PC-3 (cell line): ENCODE measurements at regions not wholly inside any gene's neighbourhood (a gene's known extent, or its start where the extent isn't known, plus 50 kb on each side); places are given as distances from the start of the nearest gene placed in this dataset.

Experiments used
- ATAC-seq: fragments of 200-7000 bp; cut with Tn5 transposase; 2 replicates; pipeline ENCODE4 v1.9.1; 2020; ENCODE audit warnings: mild to moderate bottlenecking, moderate library complexity
- BruUV-seq: library from RNA; stranded (reverse); fragments of 400-500 nt; replicated peaks from 2 replicates; lab custom pipeline; 2021; lab: Mats Ljungman, UMichigan
- CTCF ChIA-PET: fragments of 300-600 bp; sonication (Branson Sonifier 250); formaldehyde crosslinking; loops from one replicate; lab custom pipeline; 2022; ENCODE audit warnings: antibody characterized with exemption; lab: Charles Lee
- POLR2A ChIA-PET: fragments of 300-600 bp; sonication (Branson Sonifier 250); formaldehyde crosslinking; loops from one replicate; lab custom pipeline; 2022; ENCODE audit warnings: antibody characterized with exemption; ENCODE audit not compliant: unreplicated experiment; lab: Charles Lee
- DNase-seq: peaks from one replicate; pipeline ENCODE4 v3.0.0-alpha.2; 2015
- H2AFZ ChIP-seq: fragments of 300-600 bp; sonication (generic); 2 replicates; pipeline ENCODE4 v1.6.0; 2016; ENCODE audit warnings: antibody characterized with exemption, low read length
- H3F3A ChIP-seq: fragments of 300-600 bp; sonication (generic); one replicate; pipeline ENCODE4 v1.6.0; 2017; ENCODE audit warnings: antibody characterized with exemption, low read length, control low read depth, mild to moderate bottlenecking; ENCODE audit not compliant: unreplicated experiment
- H3K27ac ChIP-seq: fragments of 300-600 bp; sonication (generic); 2 replicates; pipeline ENCODE4 v1.5.1; 2016; ENCODE audit warnings: mild to moderate bottlenecking, low read length
- H3K27me3 ChIP-seq: fragments of 300-600 bp; sonication (generic); 2 replicates; pipeline ENCODE4 v1.6.1; 2016; ENCODE audit warnings: low read length, mixed read lengths
- H3K36me3 ChIP-seq: fragments of 300-600 bp; sonication (generic); 2 replicates; pipeline ENCODE4 v1.6.1; 2016; ENCODE audit warnings: low read depth, mixed run types, low read length, mixed read lengths
- H3K4me1 ChIP-seq: fragments of 300-600 bp; sonication (generic); 2 replicates; pipeline ENCODE4 v1.5.1; 2016; ENCODE audit warnings: low read length; ENCODE audit not compliant: insufficient read depth
- H3K4me2 ChIP-seq: fragments of 300-600 bp; sonication (generic); 2 replicates; pipeline ENCODE4 v1.6.0; 2016; ENCODE audit warnings: low read length
- H3K4me3 ChIP-seq: fragments of 300-600 bp; sonication (generic); 2 replicates; pipeline ENCODE4 v1.5.1; 2016; ENCODE audit warnings: mild to moderate bottlenecking, low read length, mixed read lengths
- H3K79me2 ChIP-seq: fragments of 300-600 bp; sonication (generic); 2 replicates; pipeline ENCODE4 v1.6.1; 2017; ENCODE audit warnings: low read length, mixed read lengths
- H3K9ac ChIP-seq: fragments of 300-600 bp; sonication (generic); 2 replicates; pipeline ENCODE4 v1.6.0; 2016; ENCODE audit warnings: mild to moderate bottlenecking, low read length
- H3K9me2 ChIP-seq: fragments of 300-600 bp; sonication (generic); replicated peaks from 2 replicates; pipeline ENCODE4 v1.6.1; 2016; ENCODE audit warnings: mixed run types, low read length, mixed read lengths
- H3K9me3 ChIP-seq: fragments of 300-600 bp; sonication (generic); 2 replicates; pipeline ENCODE4 v1.6.1; 2016; ENCODE audit warnings: low read length, mixed read lengths
- H4K20me1 ChIP-seq: fragments of 300-600 bp; sonication (generic); 2 replicates; pipeline ENCODE4 v1.6.1; 2016; ENCODE audit warnings: low read length, mixed read lengths
- CTCF ChIP-seq: fragments of 300-600 bp; sonication (generic); conservative IDR thresholded peaks from 2 replicates; pipeline ENCODE4 v1.5.1; 2017; ENCODE audit warnings: antibody characterized with exemption, low read depth, mild to moderate bottlenecking, low read length
- EZH2 ChIP-seq: fragments of 300-600 bp; sonication (generic); IDR thresholded peaks from one replicate; pipeline ENCODE4 v1.6.1; 2017; ENCODE audit warnings: antibody characterized with exemption, mild to moderate bottlenecking, low read length; ENCODE audit not compliant: unreplicated experiment
- EZH2phosphoT487 ChIP-seq: fragments of 300-600 bp; sonication (generic); IDR thresholded peaks from 2 replicates; pipeline ENCODE4 v1.6.1; 2018; ENCODE audit warnings: mild to moderate bottlenecking, antibody characterized with exemption, low read length, borderline replicate concordance
- intact Hi-C: fragments of 100-400 bp; cut with micrococcal nuclease; formaldehyde crosslinking; loops from 2 replicates; pipeline ENCODE4 v1.9.0; 2023

- ChIA-PET POLR2A (no interaction called here), CTCF (no interaction called here)
- DNase-seq (no peak), ATAC-seq (no peak)
- no peak overlapping the region for H3K4me3 ChIP-seq
- no peaks in the 10 kb centered on the region for H3K4me1 ChIP-seq
- H3K27me3 ChIP-seq, result peaks cover 16% of the 10 kb centered on the region
- H3K9ac ChIP-seq, result no peak overlapping the region
- H3K4me2 ChIP-seq, result no peak overlapping the region
- no peaks in the 10 kb centered on the region for H3F3A ChIP-seq
- H4K20me1 ChIP-seq, result no peaks in the 10 kb centered on the region
- no peaks in the 10 kb centered on the region for H3K79me2 ChIP-seq
- TF ChIP-seq CTCF (no peak), EZH2 (no peak), EZH2phosphoT487 (no peak)
- H2AFZ ChIP-seq, result no peak overlapping the region
- no peaks in the 10 kb centered on the region for H3K9me2 ChIP-seq
- no peaks in the 10 kb centered on the region for H3K36me3 ChIP-seq
- H3K27ac ChIP-seq, result no peak overlapping the region
- intact Hi-C loops, result loop anchor here (2.0 kb wide), 1 partner anchor 45 kb away; no protein-coding TSS in a partner anchor
- H3K9me3 ChIP-seq, result no peaks in the 10 kb centered on the region
- BruUV-seq, result no TSS peak
Measured at GRCh38 chr3:39593341-39593740, 125.9 kb downstream of the MOBP start.

- POLR2A ChIA-PET, result no interaction called here
- no peaks in the 10 kb centered on the region for H3F3A ChIP-seq
- TF ChIP-seq EZH2, result no peak
- no peak for TF ChIP-seq EZH2phosphoT487
- TF ChIP-seq CTCF, result no peak
- no peak overlapping the region for H3K27ac ChIP-seq
- intact Hi-C loops, result no loop called here
- no TSS peak for BruUV-seq
- H3K4me1 ChIP-seq, result no peaks in the 10 kb centered on the region
- H2AFZ ChIP-seq, result no peak overlapping the region
- DNase-seq, result no peak
- H3K4me2 ChIP-seq, result no peak overlapping the region
- no peaks in the 10 kb centered on the region for H3K79me2 ChIP-seq
- H3K4me3 ChIP-seq, result no peak overlapping the region
- H3K9me2 ChIP-seq, result no peaks in the 10 kb centered on the region
- H3K27me3 ChIP-seq, result peaks cover 9% of the 10 kb centered on the region; the same call in 1 of the 2 replicates
- no peak for ATAC-seq
- no peaks in the 10 kb centered on the region for H4K20me1 ChIP-seq
- H3K9me3 ChIP-seq, result no peaks in the 10 kb centered on the region
- H3K9ac ChIP-seq, result no peak overlapping the region
- CTCF ChIA-PET, result no interaction called here
- no peaks in the 10 kb centered on the region for H3K36me3 ChIP-seq
Measured at GRCh38 chr3:39601241-39601640, 133.8 kb downstream of the MOBP start.

- Histone ChIP-seq H4K20me1 (no peaks in the 10 kb centered on the region), H3K79me2 (no peaks in the 10 kb centered on the region), H3K4me2 (no peak overlapping the region), H2AFZ (no peak overlapping the region), H3K4me3 (no peak overlapping the region), H3K36me3 (no peaks in the 10 kb centered on the region), H3F3A (no peaks in the 10 kb centered on the region), H3K27me3 (peaks cover 7% of the 10 kb centered on the region; the same call in 1 of the 2 replicates), H3K27ac (no peak overlapping the region), H3K9ac (no peak overlapping the region), H3K9me2 (no peaks in the 10 kb centered on the region), H3K9me3 (no peaks in the 10 kb centered on the region), H3K4me1 (no peaks in the 10 kb centered on the region)
- ChIA-PET CTCF (no interaction called here), POLR2A (no interaction called here)
- BruUV-seq, result no TSS peak
- ATAC-seq, result no peak
- intact Hi-C loops, result no loop called here
- DNase-seq, result no peak
- TF ChIP-seq EZH2, result no peak
- TF ChIP-seq EZH2phosphoT487, result no peak
- no peak for TF ChIP-seq CTCF
Measured at GRCh38 chr3:39605837-39606236, 138.4 kb downstream of the MOBP start.
